ENCODE measurements at regions not wholly inside any gene's neighbourhood (a gene's known extent, or its start where the extent isn't known, plus 50 kb on each side); places are given as distances from the start of the nearest gene placed in this dataset.
"Not testable (repeated sequence)": the region's sequence is repeated elsewhere in the genome, so short reads cannot be mapped to it uniquely, and the experiment has no call there.

GRCh38 chr3:152199102-152199840, 69.5 kb upstream of the MBNL1 start:
- no peak for DNase-seq

- no peak for DNase-seq
These were observed 68.0 kb upstream of the MBNL1 start for GRCh38 chr3:152200476-152201420.

- DNase-seq = no peak
These were observed 65.6 kb upstream of the MBNL1 start for GRCh38 chr3:152202976-152203626.

- no peak for DNase-seq
These were observed 65.1 kb upstream of the MBNL1 start for GRCh38 chr3:152203652-152204051.

- DNase-seq = no peak
These were observed 64.5 kb upstream of the MBNL1 start for GRCh38 chr3:152204218-152204617.

GRCh38 chr3:152205097-152205593, 63.6 kb upstream of the MBNL1 start:
- DNase-seq = no peak

- no peak for DNase-seq
These were observed 62.4 kb upstream of the MBNL1 start for GRCh38 chr3:152206243-152206760.

GRCh38 chr3:152208439-152208838, 60.3 kb upstream of the MBNL1 start:
- no peak for DNase-seq

GRCh38 chr3:152209060-152209459, 59.7 kb upstream of the MBNL1 start:
- DNase-seq = no peak

- no peak for DNase-seq
These were observed 59.0 kb upstream of the MBNL1 start for GRCh38 chr3:152209776-152210175.

GRCh38 chr3:152210697-152211096, 58.0 kb upstream of the MBNL1 start:
- DNase-seq = no peak

GRCh38 chr3:152211655-152212054, 57.1 kb upstream of the MBNL1 start:
- no peak for DNase-seq

- no peak for DNase-seq
These were observed 55.5 kb upstream of the MBNL1 start for GRCh38 chr3:152213203-152213602.

- no peak for DNase-seq
These were observed 54.8 kb upstream of the MBNL1 start for GRCh38 chr3:152213938-152214337.

GRCh38 chr3:152216960-152217865, 51.5 kb upstream of the MBNL1 start:
- DNase-seq = not testable (repeated sequence)

- no peak for DNase-seq
These were observed 50.1 kb upstream of the MBNL1 start for GRCh38 chr3:152218602-152219001.
